ENCODE measurements at regions not wholly inside any gene's neighbourhood (a gene's known extent, or its start where the extent isn't known, plus 50 kb on each side); places are given as distances from the start of the nearest gene placed in this dataset.

- Histone ChIP-seq H3K4me3 (replicated peaks; ENCODE audit: insufficient read depth, low read length) (no peak overlapping the region), H3K27me3 (ENCODE audit: insufficient read depth, poor library complexity, severe bottlenecking) (no peaks in the 10 kb centered on the region), H3K27ac (replicated peaks) (no peak overlapping the region)
- TF ChIP-seq GABPA (IDR thresholded peaks at IDR 0.05; ENCODE audit: low read depth): no peak
- no peak for TF ChIP-seq REST (IDR thresholded peaks at IDR 0.05; ENCODE audit: insufficient replicate concordance, low read depth)
- no peak for TF ChIP-seq SPI1 (IDR thresholded peaks at IDR 0.05; ENCODE audit: borderline replicate concordance, low read depth)
- no peak for TF ChIP-seq POLR2AphosphoS5 (IDR thresholded peaks at IDR 0.05; ENCODE audit: low read depth)
- TF ChIP-seq CTCF (IDR thresholded peaks at IDR 0.05; ENCODE audit: insufficient read depth, low read length): no peak
- no peak for DNase-seq (ENCODE audit: low read depth in 1 of 2, low spot score in 1 of 2)
Observed at GRCh38 chr4:173934201-173934600, 349.3 kb downstream of the FBXO8 start.

- Histone ChIP-seq H3K27me3 (ENCODE audit: insufficient read depth, poor library complexity, severe bottlenecking) (no peaks in the 10 kb centered on the region), H3K4me3 (replicated peaks; ENCODE audit: insufficient read depth, low read length) (no peak overlapping the region), H3K27ac (replicated peaks) (no peak overlapping the region)
- TF ChIP-seq REST (IDR thresholded peaks at IDR 0.05; ENCODE audit: insufficient replicate concordance, low read depth) (no peak), CTCF (IDR thresholded peaks at IDR 0.05; ENCODE audit: insufficient read depth, low read length) (no peak)
- no peak for DNase-seq (ENCODE audit: low read depth in 1 of 2, low spot score in 1 of 2)
Observed at GRCh38 chr4:173932701-173933100, 350.8 kb downstream of the FBXO8 start.

GRCh38 chr4:173930329-173930967 is 353.0 kb downstream of the FBXO8 start:
- Histone ChIP-seq H3K4me3 (replicated peaks; ENCODE audit: insufficient read depth, low read length) (no peak overlapping the region), H3K27me3 (ENCODE audit: insufficient read depth, poor library complexity, severe bottlenecking) (no peaks in the 10 kb centered on the region), H3K27ac (replicated peaks) (no peak overlapping the region)
- no peak for DNase-seq (ENCODE audit: low read depth in 1 of 2, low spot score in 1 of 2)
- no peak for TF ChIP-seq SPI1 (IDR thresholded peaks at IDR 0.05; ENCODE audit: borderline replicate concordance, low read depth)
- no peak for TF ChIP-seq REST (IDR thresholded peaks at IDR 0.05; ENCODE audit: insufficient replicate concordance, low read depth)
- no peak for TF ChIP-seq CTCF (IDR thresholded peaks at IDR 0.05; ENCODE audit: insufficient read depth, low read length)
- no peak for TF ChIP-seq POLR2AphosphoS5 (IDR thresholded peaks at IDR 0.05; ENCODE audit: low read depth)
- TF ChIP-seq GABPA (IDR thresholded peaks at IDR 0.05; ENCODE audit: low read depth): no peak

Measured in HL-60 (cell line).